ENCODE measurements at regions not wholly inside any gene's neighbourhood (a gene's known extent, or its start where the extent isn't known, plus 50 kb on each side); places are given as distances from the start of the nearest gene placed in this dataset.

DNA sequence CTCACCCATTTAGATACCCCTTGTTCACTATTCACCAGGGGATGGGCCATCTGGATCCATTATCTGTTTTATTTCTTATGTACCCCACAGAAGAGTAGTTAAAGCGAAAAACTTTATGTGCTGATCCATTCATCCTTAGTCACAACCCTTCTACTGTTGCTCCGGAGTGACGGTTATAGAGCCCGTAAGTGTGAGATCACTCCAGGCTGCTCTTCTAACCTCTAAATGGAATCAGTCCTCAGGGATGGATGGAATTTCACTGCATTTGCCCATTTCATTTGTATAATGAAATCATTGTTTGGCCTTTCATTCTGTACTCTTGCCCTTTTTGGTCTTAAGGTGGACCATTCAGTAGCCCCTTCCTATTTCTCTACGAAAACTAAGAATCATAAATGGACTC, 409.3 kb upstream of the RUNX1 start:
- Mint-ChIP-seq H3K9me3 (peaks cover 0 to 4% (median 0%) of the 10 kb centered on the region in 11 donors), H3K27me3 (no peaks in the 10 kb centered on the region), H3K27ac (no peak overlapping the region), H3K4me1 (peaks cover 0 to 17% (median 0%) of the 10 kb centered on the region in 7 donors), H3K36me3 (peaks cover 0 to 5% (median 0%) of the 10 kb centered on the region in 5 donors), H3K4me3 (no peak overlapping the region)
- intact Hi-C loops (cut with micrococcal nuclease), result no loop called here
- no peak for ATAC-seq
- Histone ChIP-seq H3K4me1 (ENCODE audit: control insufficient read depth in 2 of 2, insufficient read depth in 2 of 2, low read length in 2 of 2) (no peaks in the 10 kb centered on the region), H3K27ac (ENCODE audit: low read depth, low read length) (no peak overlapping the region), H3K36me3 (ENCODE audit: control insufficient read depth in 2 of 3, insufficient read depth in 3 of 3, low read length in 3 of 3) (no peaks in the 10 kb centered on the region), H3K27me3 (ENCODE audit: control insufficient read depth in 2 of 2, insufficient read depth in 2 of 2, low read length in 2 of 2) (no peaks in the 10 kb centered on the region), H3K4me3 (ENCODE audit: low read length) (no peak overlapping the region), H3K9me3 (ENCODE audit: control insufficient read depth in 2 of 3, low read length in 3 of 3) (no peaks in the 10 kb centered on the region)
- DNase-seq, result no peak
- ChIA-PET POLR2A (no interaction called here), CTCF (no interaction called here)

DNA sequence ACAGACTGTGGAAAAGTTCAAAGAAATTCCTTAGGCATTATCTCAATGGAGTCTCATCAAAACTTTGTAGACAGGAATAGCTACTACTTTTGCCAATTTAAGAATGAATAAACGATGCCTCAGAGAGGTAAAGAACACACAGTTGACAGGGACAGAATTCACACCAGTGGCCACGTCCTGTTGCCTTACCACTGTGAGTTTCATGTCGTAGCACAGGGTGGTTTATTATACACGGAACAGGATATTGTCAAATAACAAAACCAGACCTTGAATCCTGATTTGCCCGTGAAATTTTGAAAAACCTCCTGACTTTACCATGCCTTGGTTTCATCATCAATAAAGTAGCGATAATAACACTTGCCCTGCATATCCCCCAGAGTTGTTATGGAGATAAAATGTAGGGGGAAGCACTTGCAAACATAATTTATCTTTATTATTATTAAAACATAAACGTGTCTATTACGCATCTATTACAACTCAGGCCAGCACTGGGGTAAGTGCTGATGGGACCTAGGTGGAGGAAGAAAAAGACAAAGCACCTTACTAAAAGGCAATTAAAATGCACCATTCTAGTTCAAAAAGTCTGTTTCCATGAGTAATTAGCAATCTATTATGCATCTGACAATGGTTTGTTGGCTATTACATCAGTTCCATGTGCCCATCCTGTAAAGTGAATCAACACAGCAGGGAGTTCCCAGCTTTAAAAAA, 408.1 kb upstream of the RUNX1 start:
- ATAC-seq, result no peak

DNA sequence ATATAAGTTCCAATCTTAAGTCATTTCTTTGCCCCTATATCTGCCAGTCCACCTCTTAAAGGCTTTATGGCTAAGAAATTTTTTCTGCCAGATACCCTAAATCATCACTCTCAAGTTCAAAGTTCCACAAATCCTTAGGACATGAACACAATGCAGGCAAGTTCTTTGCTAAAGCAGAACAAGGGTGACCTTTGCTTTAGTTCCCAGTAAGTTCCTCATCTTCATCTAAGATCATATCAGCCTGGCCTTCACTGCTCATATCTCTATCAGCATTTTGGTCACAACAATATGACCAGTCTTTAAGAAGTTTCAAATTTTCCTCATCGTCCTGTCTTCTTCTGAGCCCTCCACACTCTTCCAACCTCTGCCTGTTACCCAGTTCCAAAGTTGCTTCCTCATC, 402.2 kb upstream of the RUNX1 start:
- Mint-ChIP-seq H3K36me3 (peaks cover 5 to 21% (median 15%) of the 10 kb centered on the region in 5 donors), H3K27ac (no peak overlapping the region), H3K9me3 (peaks cover 0 to 25% (median 15%) of the 10 kb centered on the region in 11 donors), H3K27me3 (peaks cover 0 to 4% (median 0%) of the 10 kb centered on the region in 5 donors), H3K4me1 (peaks cover 0 to 2% (median 0%) of the 10 kb centered on the region in 7 donors), H3K4me3 (no peak overlapping the region)
- Histone ChIP-seq H3K4me1 (ENCODE audit: control insufficient read depth in 2 of 2, insufficient read depth in 2 of 2, low read length in 2 of 2) (no peaks in the 10 kb centered on the region), H3K9me3 (ENCODE audit: control insufficient read depth in 2 of 3, low read length in 3 of 3) (no peaks in the 10 kb centered on the region), H3K36me3 (ENCODE audit: control insufficient read depth in 2 of 3, insufficient read depth in 3 of 3, low read length in 3 of 3) (no peaks in the 10 kb centered on the region), H3K27ac (ENCODE audit: low read depth, low read length) (no peak overlapping the region), H3K27me3 (ENCODE audit: control insufficient read depth in 2 of 2, insufficient read depth in 2 of 2, low read length in 2 of 2) (no peaks in the 10 kb centered on the region), H3K4me3 (ENCODE audit: low read length) (no peak overlapping the region)
- DNase-seq (no peak), ATAC-seq (no peak)
- intact Hi-C loops (cut with micrococcal nuclease), result no loop called here
- POLR2A ChIA-PET, result no interaction called here
- CTCF ChIA-PET, result no interaction called here

More for the DNA sequence above, 408.1 kb upstream of the RUNX1 start:
- Mint-ChIP-seq H3K4me3 (peak overlapping the region in 1 of 10 donors; percentile 43), H3K4me1 (peaks cover 0 to 19% (median 0%) of the 10 kb centered on the region in 7 donors), H3K9me3 (peaks cover 0 to 5% (median under 1%) of the 10 kb centered on the region in 11 donors), H3K36me3 (peaks cover 0 to 10% (median under 1%) of the 10 kb centered on the region in 5 donors), H3K27me3 (peaks cover 0 to 1% (median 0%) of the 10 kb centered on the region in 5 donors), H3K27ac (peak overlapping the region in 1 of 9 donors; percentile 74)
- CTCF ChIA-PET, result no interaction called here
- no peak overlapping the region for H3K27ac ChIP-seq (ENCODE audit: low read depth, low read length)
- POLR2A ChIA-PET, result no interaction called here
- H3K9me3 ChIP-seq (ENCODE audit: control insufficient read depth in 2 of 3, low read length in 3 of 3), result no peaks in the 10 kb centered on the region
- H3K4me1 ChIP-seq (ENCODE audit: control insufficient read depth in 2 of 2, insufficient read depth in 2 of 2, low read length in 2 of 2), result no peaks in the 10 kb centered on the region
- intact Hi-C loops (cut with micrococcal nuclease), result no loop called here
- DNase-seq, result no peak
- no peaks in the 10 kb centered on the region for H3K27me3 ChIP-seq (ENCODE audit: control insufficient read depth in 2 of 2, insufficient read depth in 2 of 2, low read length in 2 of 2)
- no peak overlapping the region for H3K4me3 ChIP-seq (ENCODE audit: low read length)
- H3K36me3 ChIP-seq (ENCODE audit: control insufficient read depth in 2 of 3, insufficient read depth in 3 of 3, low read length in 3 of 3), result no peaks in the 10 kb centered on the region

DNA sequence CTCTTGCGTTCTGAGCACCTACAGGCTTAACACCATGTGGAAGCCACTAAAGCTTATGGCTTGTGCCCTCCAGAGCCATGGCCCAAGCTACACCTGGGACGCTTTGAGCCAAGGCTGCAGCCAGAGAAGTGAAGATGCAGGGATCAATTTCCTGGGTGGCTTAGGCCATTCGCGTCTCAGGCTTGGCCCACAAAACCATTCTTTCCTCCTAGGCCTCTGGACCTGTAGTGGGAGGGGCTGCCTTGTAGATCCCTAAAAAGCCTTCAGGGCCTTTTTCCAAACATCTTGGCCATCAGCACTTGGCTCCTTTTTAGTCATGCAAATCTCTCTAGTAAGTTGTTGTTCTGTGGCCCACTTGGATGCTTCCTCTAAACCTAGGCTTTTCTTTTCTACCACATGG, 401.7 kb upstream of the RUNX1 start:
- H3K9me3 Mint-ChIP-seq, result peaks cover 0 to 25% (median 15%) of the 10 kb centered on the region in 11 donors
- no peak overlapping the region for H3K27ac Mint-ChIP-seq
- ChIA-PET CTCF (interaction anchor here (0.6 kb wide), 1 partner anchor 647 kb away, joined by 3 read pairs; no protein-coding TSS in a partner anchor), POLR2A (no interaction called here)
- H3K27me3 Mint-ChIP-seq, result peaks cover 0 to 4% (median 0%) of the 10 kb centered on the region in 5 donors
- H3K4me1 Mint-ChIP-seq, result peaks cover 0 to 2% (median 0%) of the 10 kb centered on the region in 7 donors
- Histone ChIP-seq H3K9me3 (ENCODE audit: control insufficient read depth in 2 of 3, low read length in 3 of 3) (no peaks in the 10 kb centered on the region), H3K27me3 (ENCODE audit: control insufficient read depth in 2 of 2, insufficient read depth in 2 of 2, low read length in 2 of 2) (no peaks in the 10 kb centered on the region), H3K4me3 (ENCODE audit: low read length) (no peak overlapping the region), H3K36me3 (ENCODE audit: control insufficient read depth in 2 of 3, insufficient read depth in 3 of 3, low read length in 3 of 3) (no peaks in the 10 kb centered on the region), H3K4me1 (ENCODE audit: control insufficient read depth in 2 of 2, insufficient read depth in 2 of 2, low read length in 2 of 2) (no peaks in the 10 kb centered on the region), H3K27ac (ENCODE audit: low read depth, low read length) (no peak overlapping the region)
- no peak for DNase-seq
- peaks cover 5 to 21% (median 15%) of the 10 kb centered on the region in 5 donors for H3K36me3 Mint-ChIP-seq
- ATAC-seq, result no peak
- intact Hi-C loops (cut with micrococcal nuclease), result no loop called here
- no peak overlapping the region for H3K4me3 Mint-ChIP-seq

DNA sequence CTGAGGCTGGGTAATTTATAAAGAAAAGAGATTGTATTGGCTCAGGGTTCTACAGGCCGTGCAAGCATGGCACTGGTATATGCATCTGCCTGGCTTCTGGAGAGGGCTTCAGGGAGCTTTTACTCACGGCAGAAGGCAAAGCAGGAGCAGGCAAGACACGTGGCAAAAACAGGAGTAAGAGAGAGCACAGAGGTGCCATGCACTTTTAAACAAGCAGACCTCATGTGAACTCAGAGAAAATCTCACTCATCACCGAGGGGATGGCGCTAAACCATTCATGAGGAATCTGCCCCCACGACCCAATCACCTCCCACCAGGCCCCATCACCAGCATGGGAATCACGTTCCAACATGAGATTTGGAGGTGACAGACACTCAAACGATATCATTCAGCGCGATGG, 400.7 kb upstream of the RUNX1 start:
- intact Hi-C loops (cut with micrococcal nuclease), result no loop called here
- H3K27me3 ChIP-seq (ENCODE audit: control insufficient read depth in 2 of 2, insufficient read depth in 2 of 2, low read length in 2 of 2), result no peaks in the 10 kb centered on the region
- H3K27me3 Mint-ChIP-seq, result peaks cover 0 to 4% (median 0%) of the 10 kb centered on the region in 5 donors
- peaks cover 5 to 21% (median 15%) of the 10 kb centered on the region in 5 donors for H3K36me3 Mint-ChIP-seq
- DNase-seq (no peak), ATAC-seq (no peak)
- H3K4me3 ChIP-seq (ENCODE audit: low read length), result no peak overlapping the region
- ChIA-PET POLR2A (no interaction called here), CTCF (interaction anchor here (1.1 kb wide), 1 partner anchor 14 kb away, joined by 5 read pairs; no protein-coding TSS in a partner anchor)
- H3K36me3 ChIP-seq (ENCODE audit: control insufficient read depth in 2 of 3, insufficient read depth in 3 of 3, low read length in 3 of 3), result no peaks in the 10 kb centered on the region
- no peak overlapping the region for H3K27ac Mint-ChIP-seq
- H3K9me3 ChIP-seq (ENCODE audit: control insufficient read depth in 2 of 3, low read length in 3 of 3), result no peaks in the 10 kb centered on the region
- peaks cover 0 to 25% (median 15%) of the 10 kb centered on the region in 11 donors for H3K9me3 Mint-ChIP-seq
- no peak overlapping the region for H3K4me3 Mint-ChIP-seq
- no peaks in the 10 kb centered on the region for H3K4me1 ChIP-seq (ENCODE audit: control insufficient read depth in 2 of 2, insufficient read depth in 2 of 2, low read length in 2 of 2)
- peaks cover 0 to 2% (median 0%) of the 10 kb centered on the region in 7 donors for H3K4me1 Mint-ChIP-seq
- no peak overlapping the region for H3K27ac ChIP-seq (ENCODE audit: low read depth, low read length)

DNA sequence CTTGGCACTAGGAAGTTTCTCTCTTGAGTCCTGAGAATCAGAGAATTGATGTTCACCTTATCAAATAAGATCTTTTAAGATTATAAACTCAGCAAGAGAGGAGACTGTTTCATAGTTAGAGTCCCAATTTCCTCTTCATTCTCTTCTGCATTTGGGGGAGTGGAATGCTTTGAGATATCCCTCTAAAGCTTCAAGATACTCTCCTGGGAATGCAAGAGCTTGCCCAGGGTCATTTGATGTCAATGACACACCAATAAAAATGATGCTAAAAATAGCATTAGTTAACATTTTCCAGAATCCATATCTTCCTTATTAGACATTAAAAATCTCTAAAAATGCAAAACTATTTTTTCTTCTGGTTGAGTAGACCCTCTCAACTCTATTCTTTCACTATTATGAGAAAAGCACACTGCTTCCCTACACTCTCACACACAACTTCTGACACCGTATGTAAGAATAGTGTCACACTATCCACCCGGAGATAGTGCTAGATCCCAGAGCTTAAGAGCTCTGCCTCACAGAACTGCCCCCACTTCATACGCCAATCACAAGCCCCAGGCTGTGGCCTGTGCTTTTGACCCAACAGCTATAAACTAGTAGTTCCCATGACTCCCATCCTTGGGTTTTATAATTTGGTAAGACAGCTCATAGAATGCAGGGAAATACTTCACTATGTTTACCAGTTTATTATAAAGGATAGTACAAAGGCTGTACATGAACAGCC, 399.9 kb upstream of the RUNX1 start:
- no peaks in the 10 kb centered on the region for H3K9me3 ChIP-seq (ENCODE audit: control insufficient read depth in 2 of 3, low read length in 3 of 3)
- Mint-ChIP-seq H3K4me3 (no peak overlapping the region), H3K36me3 (peaks cover 5 to 21% (median 15%) of the 10 kb centered on the region in 5 donors), H3K27ac (no peak overlapping the region), H3K4me1 (peaks cover 0 to 4% (median 0%) of the 10 kb centered on the region in 7 donors), H3K27me3 (peaks cover 0 to 12% (median 0%) of the 10 kb centered on the region in 5 donors), H3K9me3 (peaks cover 0 to 25% (median 15%) of the 10 kb centered on the region in 11 donors)
- H3K36me3 ChIP-seq (ENCODE audit: control insufficient read depth in 2 of 3, insufficient read depth in 3 of 3, low read length in 3 of 3), result no peaks in the 10 kb centered on the region
- intact Hi-C loops (cut with micrococcal nuclease), result no loop called here
- H3K27ac ChIP-seq (ENCODE audit: low read depth, low read length), result no peak overlapping the region
- no peak overlapping the region for H3K4me3 ChIP-seq (ENCODE audit: low read length)
- ATAC-seq, result no peak
- DNase-seq, result no peak
- no peaks in the 10 kb centered on the region for H3K4me1 ChIP-seq (ENCODE audit: control insufficient read depth in 2 of 2, insufficient read depth in 2 of 2, low read length in 2 of 2)
- POLR2A ChIA-PET, result no interaction called here
- CTCF ChIA-PET, result interaction anchor here (1.1 kb wide), 1 partner anchor 13 kb away, joined by 5 read pairs; no protein-coding TSS in a partner anchor
- H3K27me3 ChIP-seq (ENCODE audit: control insufficient read depth in 2 of 2, insufficient read depth in 2 of 2, low read length in 2 of 2), result no peaks in the 10 kb centered on the region
